ENCODE measurements at regions not wholly inside any gene's neighbourhood (a gene's known extent, or its start where the extent isn't known, plus 50 kb on each side); places are given as distances from the start of the nearest gene placed in this dataset.
A peak's percentile ranks its signal among the peaks of the same experiment; 100 is the strongest.

DNA sequence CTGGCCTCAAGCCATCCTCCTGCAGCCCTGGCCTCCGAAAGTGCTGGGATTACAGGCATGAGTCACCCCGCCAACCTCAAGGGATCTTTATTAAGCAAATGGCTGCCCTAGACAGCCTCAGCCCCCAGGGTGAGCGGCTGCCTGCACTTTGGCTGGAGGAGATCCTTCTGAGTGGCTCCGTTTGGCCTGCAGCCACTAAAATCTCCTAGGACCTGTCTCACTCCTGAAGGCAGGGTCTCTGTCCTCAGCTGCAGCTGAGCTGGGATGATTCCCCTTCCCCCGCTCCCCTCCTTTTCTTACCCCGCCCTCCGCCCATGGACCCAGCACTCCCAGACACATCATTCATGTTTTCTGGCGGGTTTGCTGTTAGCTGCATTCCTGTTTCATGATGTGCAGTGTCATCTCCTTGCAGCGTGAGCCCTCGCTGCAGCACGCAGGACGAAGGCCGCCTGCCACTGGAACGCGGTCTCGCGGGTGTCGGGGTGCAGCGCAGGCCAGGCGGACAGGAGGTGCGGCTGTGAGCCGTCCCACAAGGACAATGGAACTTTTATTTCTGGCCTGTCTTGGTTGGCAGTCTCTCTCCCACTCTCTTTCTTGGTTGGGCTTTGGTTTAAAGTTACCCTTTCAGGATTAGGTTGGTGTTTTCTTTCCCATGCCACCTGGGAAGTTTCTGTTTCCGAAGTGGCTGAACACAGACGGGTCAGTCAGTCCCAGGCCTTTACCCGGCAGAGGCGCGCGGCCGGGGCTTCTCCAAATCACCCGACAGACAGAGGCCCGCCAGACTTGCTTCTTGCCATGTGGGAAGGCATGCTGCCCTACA is 137.1 kb downstream of the FOXD1 start:
- peak; percentile 66 for DNase-seq (ENCODE audit: low spot score)

DNA sequence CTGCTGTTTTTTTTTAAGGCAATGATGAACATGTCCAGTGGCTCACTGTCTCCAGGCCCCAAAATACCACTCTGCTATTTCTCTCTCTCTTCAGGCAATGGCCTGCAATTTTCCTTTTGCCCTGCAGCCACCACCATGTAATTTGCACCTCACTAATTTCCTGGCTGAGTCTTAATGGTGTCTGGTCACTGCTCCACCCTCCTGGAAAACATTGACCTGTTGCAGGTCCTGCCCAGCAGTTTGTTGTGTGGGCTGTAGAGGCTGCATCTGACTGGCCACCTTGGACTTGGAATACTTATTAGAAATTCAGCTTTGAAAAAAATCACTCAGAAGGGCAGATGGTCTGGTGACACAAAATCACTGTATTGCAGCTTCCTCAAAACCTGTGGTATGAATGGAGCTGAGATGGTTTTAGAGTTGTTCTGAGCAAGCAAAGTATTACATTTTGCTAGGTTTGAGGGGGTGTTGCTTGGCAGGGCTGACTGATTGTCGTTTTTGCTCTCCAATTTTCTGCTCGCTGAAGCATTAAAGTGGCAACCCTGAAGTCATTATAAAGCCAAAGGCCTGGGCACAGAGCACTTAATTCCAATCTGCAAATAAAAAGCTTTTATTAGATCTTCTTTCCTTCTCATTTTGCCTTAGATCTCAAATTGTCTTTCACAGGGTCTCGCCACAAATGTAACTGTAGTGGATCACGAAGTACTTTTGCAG is 134.8 kb downstream of the TMEM174 start:
- DNase-seq (ENCODE audit: low spot score), result no peak

DNA sequence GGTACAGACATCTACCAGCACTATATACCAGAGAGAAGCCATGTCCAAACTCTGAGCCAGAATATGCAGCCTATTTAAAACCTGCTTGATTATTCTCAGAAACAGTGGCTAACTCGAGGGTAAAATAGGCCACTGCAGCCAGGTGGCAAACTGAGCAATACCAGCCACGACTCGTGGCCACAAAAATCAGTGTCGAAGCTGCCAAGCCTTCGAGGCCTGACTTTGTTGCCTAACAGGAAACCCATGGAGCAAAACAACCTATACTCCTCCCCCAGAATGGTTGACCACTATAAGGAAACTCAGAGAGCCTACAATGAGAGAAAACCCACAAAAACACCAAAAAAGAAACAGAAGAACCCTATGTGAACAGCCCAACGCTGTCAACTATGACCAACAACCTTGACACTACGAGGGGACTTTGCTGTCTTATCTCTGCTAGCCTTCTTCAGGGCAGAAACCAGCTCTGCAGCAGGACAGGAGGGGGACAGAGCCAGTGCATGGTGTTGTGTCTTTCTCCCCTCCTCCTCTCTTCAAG is 133.8 kb downstream of the TMEM174 start:
- DNase-seq (ENCODE audit: low spot score), result no peak

DNA sequence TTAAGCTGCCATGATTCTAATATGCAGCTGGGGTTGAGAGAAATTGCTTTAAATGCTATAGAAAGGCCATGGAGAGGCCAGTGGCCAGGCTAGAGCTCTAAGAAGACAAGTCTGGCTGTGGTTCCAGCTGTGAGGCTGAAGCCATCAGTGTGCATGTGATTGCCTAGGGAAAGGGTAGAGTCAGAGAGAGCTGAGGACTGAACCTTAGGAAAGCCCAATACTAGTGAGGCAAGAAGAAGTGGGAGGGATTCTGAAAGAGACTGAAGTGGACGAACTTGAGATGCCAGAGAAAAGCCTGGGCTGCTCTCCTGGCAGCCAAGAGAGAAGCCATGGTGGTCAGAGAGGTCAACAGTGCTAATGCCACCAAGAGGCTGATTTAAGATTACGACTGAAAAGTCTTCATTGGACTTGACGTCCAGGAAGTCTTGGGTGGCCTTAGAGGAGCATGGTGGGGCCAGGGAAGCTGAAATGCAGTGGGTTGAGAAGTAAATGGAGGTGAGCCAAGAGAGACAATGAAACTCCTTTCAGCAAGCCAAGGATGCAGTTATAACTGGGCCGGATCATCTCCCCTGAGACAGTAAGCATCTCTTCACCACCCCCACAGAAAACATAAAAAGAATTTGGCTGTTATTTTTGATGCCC is 133.2 kb downstream of the TMEM174 start:
- DNase-seq (ENCODE audit: low spot score), result no peak

DNA sequence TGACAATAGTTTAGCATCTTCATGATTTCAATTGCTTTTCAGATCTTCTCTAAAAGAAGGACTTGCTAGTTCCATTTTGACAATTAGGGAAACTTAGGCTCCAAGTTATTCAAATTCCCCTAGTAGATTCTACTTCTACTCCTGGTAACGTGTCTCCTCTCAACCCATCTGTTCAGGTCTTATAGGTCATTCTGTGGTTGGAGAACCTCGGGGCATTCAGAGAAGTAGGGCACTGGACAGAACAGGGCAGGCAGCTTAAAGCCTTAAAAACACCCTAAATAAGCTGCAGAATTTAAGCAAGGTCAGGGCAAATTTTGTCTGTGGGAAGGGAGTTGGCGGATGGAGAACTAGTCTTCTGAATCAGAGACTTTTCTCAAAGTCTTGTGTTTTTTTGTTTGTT is 132.4 kb downstream of the TMEM174 start:
- DNase-seq (ENCODE audit: low spot score), result no peak

DNA sequence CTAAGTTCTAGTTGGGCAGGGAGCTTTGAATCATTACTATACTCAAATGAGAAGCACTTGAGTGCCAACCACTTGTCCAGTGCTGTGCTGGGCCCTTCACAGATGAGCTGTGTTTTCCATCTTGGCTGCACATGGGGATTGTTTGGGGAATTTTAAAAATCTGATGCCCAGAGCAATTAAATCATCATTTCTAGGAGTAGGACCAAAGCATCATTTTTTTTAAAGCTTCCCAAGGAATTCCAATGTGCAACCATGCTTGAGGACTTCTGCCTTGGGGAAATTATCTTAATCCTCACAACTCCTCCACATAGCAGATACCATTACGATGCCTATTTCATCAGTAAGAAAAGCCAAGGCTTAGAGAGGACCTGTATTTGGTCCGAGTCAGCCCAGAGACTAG is 131.4 kb downstream of the TMEM174 start:
- DNase-seq (ENCODE audit: low spot score), result no peak

DNA sequence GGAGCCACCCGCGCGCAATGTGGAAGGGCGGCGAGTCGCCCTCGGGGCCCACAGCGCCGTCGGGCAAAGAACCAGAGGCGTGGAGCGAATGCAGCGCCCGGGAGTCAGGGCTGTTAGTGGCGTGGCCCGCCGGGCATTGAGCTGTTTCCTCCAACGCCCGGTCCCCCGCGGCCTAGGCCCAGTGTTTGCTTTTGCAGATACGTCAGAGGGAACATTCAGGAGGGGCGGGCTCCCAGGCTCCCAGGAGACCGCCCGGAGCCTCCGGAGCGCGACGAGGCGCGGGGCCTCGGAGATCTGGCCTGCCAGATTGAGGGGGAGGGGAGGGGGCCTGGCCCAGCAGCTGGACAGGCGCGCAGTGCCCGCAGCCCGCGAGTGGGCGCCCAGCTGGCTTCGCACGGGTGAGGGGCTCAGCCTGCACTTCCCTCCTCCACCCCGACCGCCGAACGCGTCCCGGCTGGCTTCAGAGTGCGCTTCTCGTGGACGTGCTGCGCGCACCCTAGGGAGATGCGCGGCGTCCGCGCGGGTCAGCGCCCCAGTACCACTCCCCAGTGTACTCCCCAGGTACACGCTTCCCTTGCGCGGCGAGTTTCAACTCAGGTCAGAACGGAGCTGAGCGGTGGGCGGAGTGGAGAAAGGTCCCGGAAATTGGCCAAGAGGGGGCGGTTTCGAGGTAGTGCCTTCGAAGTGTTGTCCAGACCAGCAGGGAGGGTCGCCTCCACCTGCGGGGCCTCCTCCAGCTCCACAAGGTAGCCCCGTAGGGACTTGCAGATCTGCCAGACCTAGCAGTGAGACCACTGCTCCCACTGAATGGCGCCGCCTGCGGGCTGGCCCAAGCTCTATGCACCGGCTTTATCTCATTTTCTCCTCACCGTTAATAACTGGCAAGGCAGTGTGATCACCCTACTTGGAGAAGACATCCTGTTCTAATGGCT is 130.4 kb downstream of the TMEM174 start:
- no peak for DNase-seq (ENCODE audit: low spot score)

DNA sequence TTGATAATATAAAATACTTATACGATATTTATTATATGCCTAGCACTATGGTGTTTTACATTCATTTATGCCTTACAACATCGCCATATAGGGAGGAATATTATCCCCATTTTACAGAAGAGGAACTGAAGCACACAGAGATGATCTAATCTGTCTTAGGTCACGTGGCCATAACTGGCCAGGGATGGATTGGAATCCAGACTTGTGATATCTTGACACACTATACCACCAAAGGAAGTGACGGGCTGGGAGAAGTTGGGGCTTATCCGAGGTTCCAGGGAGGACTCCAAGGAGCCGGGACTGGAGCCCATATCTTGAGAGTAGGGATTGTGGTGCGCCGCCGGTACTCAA is 129.8 kb downstream of the TMEM174 start:
- no peak for DNase-seq (ENCODE audit: low spot score)

DNA sequence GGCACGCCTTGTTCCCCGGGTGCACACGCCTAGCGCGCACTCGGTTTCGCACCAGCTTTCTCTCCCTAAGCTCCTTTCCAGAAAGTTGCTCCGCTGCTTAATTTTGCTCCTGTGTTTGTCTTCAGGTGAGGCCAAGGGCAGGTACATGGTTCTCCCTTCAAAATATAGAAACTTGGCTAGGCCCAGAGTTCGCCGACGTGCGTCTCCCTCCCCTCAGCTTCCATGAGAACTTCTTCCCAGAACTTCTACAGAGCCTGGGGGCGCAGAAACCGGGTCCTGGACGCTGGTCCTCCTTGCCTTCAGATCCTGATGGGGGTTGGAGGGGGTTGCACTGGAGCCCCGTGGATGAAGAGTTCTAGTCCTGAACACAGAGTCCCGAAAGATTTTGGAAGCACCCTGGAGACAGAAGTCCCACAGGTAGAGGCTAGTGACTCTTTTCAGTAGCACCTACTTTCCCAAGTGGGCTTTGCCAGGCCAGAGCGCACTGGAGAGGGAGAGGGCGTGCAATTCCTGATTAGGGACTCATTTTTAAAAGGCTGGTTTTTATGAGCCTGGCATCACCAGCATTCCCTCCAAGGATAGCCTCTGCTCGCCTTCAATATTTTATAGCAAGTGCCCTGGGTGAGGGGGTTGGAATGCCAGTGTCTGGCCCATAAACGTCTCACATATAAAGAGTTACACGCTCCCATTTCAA is 128.4 kb downstream of the TMEM174 start:
- no peak for DNase-seq (ENCODE audit: low spot score)

DNA sequence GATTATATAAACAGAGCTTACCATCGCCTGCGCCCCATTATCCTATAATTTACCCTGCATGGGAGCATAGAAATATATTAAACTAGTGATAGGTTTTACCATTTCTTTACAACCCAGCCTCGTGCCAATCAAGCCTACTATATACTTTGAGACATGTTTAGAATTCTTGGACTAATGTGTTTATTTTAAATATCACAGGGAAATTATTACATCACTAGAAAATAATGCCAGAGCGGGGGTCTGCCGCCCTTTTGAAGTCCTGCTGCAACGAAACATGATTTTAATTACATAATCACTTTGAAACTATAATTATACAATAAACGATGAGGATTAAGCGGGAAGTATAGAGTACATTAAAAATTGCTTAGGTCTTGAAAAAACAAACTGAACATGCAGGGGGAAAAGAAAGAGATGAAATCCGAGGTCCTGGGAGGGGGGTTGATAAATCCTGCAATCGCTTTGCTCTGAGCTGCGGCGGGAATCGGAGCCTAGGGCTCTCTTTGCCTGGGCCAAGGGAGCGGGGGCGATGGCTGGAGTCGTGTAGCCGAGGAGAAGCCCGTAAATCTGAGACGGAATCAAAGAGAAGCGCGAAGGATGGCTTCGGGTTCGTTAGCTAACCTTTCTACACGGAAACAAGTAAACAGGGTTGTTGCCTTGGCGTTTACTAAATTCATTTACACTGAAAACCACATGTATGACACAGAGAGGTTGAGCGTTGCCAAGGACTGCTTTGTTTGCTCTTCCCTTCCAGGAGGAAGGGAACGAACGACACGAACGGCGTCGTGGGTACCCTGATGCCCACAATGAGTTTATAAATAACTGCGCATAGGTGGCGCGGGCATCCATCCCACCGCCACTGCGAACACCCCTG is 127.6 kb downstream of the TMEM174 start:
- DNase-seq (ENCODE audit: low spot score), result no peak

DNA sequence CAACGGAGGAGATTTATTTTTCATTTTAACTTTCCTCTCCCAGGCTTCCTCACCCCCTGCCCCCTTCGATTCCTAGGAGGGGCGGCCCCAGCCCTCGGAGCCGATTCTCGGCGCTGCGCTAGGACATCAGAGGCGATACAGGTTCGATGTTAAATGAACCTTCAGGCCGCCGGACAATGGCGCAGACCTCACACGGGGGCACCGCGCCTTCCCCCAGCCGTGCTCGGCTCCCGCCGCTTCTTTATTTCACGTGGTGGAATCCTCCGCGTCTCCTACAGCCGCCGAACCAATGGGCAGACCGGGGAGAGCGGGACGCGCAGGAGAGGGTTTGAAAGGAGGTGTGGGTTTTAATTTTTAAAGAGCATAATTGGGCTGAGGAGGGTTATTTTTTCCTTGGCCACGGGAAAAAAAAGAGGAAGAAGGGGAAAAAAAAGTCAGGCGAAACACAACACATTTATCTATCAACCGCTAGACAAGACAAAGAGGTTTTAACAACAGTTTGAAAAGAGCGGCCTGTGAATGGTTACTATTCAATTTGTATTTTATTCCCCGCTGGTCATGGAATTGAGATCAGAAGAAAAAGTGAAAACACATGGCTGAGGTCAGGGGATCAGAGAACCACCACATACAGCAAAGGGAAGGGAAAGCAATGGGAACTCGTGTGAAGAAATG is 126.8 kb downstream of the TMEM174 start:
- no peak for DNase-seq (ENCODE audit: low spot score)

DNA sequence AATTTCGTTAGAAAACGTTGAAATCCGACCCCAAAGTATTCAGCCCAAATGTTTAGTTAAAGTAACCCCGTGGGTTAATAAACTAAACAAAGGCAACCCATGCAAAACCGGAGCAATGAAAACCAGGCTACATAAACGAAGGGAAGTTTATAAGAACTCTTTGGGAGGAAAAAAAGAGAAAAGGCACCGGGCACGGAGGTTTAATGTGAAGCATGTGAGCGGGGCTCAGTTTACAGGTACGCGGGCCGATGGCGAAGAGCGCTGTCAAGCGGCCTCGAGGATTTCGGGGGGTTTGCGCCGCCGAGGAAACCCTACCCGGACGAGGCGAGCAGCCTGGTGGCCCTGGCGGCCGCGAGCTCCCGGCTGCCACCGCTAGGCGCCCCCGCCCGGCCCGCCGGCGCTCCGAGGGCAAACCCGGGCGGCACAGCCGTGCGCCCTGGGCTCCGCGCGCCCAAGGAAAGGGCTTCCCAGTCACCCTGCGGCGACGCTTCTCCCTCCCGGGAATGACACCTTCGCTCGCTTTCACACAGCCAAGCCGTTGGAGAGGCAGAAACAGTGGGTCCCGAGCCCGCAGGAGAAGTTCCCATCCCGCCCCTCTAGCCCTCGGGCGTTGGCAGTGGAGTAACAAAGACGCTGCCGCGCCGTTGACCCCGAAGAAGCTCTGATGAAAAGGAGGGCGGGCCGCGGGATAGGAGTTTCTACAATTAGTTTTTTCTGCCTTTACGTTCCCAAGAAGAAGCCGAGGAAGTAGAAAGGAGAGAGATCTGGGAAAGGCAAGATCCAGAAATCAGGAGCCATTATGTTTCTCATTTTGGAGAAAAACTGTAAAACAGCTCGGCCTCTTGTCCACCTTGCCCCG is 126.0 kb downstream of the TMEM174 start:
- peak; percentile 57 for DNase-seq (ENCODE audit: low spot score)

DNA sequence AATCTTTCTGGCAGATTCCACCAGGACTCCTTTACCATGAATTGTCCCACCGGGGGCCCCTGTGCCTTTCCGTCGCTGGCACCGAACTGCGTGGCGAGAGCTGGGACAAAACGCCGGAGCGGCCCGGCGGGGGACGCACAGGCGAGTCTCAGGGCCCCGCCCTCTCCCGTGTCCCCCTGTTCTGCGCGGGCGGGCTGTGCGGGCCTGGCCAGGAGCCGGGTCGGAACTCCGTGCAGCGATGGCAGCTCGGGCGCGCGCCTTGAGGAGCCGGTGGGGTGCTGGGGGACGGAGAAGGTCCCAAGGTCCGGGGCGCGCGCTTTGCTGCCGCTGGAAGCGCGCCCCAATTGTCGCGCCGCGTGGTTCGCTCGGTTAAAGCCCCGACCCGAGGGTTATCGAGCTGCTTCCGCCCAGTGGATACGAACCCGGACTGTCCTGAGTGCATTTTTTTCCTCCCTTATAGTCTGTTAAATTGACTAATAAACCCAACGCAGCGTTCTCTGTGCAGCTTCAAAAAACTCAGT is 125.3 kb downstream of the TMEM174 start:
- no peak for DNase-seq (ENCODE audit: low spot score)

DNA sequence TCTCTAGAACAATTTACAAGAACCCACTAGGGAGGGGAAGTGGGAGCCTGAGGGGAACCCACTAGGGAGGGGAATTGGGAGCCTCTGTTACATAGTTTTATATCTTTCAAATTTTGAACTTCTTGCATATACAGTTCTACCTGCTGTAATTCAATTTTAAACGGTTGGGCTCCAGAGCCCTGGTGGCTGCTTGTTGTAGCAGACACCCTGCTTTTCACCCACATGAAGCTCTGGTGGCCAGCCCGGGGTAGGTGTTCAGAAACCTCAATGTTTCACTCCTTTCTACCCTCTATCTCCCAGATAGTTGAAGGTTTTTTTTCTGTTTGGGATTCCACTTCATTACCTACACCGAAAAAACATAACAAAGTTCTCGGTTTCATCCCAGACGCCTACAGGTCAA is 124.4 kb downstream of the TMEM174 start:
- no peak for DNase-seq (ENCODE audit: low spot score)

DNA sequence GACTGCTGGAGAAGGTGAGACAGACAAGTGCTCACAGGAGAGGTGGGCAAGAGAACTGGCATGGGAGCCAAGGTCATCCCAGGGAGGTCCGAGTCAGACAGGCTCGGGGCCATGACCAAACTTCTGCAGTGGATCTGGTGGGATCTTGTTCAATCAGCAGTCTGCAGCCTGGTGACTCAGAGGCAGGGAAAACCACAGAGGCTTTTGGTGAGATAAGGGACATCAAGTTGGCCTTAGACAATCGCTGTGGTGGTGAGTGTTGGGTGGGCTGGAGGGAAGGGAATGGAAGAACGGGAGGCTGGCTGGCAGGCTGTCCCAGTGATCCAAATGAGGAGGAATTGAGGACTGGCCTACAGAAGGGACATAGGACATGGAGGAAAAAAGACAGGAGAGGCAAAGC is 123.8 kb downstream of the TMEM174 start:
- no peak for DNase-seq (ENCODE audit: low spot score)

DNA sequence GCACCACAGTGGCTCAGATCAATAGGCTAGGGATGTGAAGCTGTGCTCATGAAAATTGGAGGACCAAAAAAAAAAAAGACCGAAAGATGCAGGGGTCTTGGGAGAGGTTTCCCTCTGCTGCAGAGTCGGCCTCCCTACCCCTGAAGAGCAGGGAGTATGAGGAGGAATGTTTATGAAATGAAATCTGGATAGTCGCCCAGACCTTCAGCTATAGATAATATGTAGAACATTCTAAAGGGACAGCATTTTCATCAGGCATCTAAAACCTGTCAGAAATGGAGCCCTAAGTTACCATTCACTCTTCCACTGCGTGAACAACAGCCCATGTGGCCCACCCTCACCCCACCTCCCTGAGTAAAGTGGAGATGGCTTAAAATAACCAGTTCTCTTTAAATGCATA is 122.9 kb downstream of the TMEM174 start:
- DNase-seq (ENCODE audit: low spot score), result no peak

DNA sequence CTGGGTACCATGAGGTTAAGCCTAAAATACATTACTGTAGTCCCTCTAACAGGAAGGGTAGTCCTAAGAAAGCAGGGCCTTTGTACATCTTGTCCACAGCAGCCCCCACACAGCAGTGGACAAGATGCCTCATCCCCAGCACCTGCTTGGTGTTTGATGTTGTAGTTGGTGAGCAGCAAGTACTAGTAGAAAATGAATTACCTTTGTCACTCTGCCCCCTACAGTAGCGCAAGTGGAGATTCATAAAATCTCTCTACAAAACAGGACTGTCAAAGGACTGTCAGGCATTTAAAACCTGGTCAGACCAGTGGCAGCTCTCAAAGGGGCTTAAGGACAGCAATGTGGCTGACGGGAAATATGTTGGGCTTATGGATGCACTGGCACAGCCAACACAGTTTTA is 122.5 kb downstream of the TMEM174 start:
- DNase-seq (ENCODE audit: low spot score), result no peak

DNA sequence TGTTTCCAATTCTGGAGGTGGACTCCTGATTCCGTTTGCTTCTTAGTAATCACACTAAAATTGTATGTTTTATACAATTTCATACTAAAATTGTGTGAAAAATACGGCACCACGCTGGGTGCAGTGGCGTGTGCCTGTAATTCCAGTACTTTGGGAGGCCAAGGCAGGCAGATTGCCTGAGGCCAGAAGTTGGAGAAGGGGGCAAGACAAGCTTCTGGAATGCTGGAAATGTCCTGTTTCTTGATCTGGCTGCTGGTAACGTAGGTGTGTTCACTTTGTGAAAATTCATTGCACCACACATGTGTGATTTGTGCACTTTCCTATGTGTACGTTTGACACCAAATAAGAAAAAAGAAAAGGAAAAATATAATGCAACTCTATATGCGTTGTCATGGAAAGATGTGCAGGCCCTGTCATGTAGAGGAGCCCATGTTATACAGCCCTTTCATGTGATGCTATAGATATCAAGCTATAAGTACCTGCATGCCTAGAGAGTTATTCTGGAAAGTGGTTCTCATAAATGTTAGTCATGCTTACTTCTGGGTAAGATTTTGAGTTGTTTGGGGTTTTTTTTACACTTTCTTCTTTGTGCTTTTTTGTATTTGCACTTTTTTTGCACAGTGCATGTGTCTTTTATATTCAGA is 119.9 kb downstream of the TMEM174 start:
- DNase-seq (ENCODE audit: low spot score), result no peak

All from D341Med (cell line).